ENCODE measurements at regions not wholly inside any gene's neighbourhood (a gene's known extent, or its start where the extent isn't known, plus 50 kb on each side); places are given as distances from the start of the nearest gene placed in this dataset.

GRCh38 chr1:75023005-75023404 lies 111.2 kb upstream of the LHX8 start:
- ChIA-PET POLR2A (no interaction called here), CTCF (ENCODE audit: low intra/inter-chr PET ratio) (no interaction called here)
- H3K27ac ChIP-seq (ENCODE audit: extremely low read depth, low read depth, low read length) = no peak overlapping the region
- H3K9me3 ChIP-seq (replicated peaks; ENCODE audit: control insufficient read depth, insufficient read depth, low read depth, low read length) = no peaks in the 10 kb centered on the region; the same call in 1 of the 2 replicates
- ATAC-seq (no peak), FAIRE-seq (no peak), DNase-seq (ENCODE audit: extremely low read depth in 1 of 4, low spot score in 3 of 4) (no peak)
- H3K27me3 ChIP-seq (ENCODE audit: control insufficient read depth in 2 of 2, insufficient read depth in 2 of 2, low read length in 2 of 2) = no peaks in the 10 kb centered on the region
- intact Hi-C loops (cut with micrococcal nuclease) (no loop called here), in situ Hi-C loops (cut with MboI) (no loop called here)
- no peak overlapping the region for H2AFZ ChIP-seq (ENCODE audit: low read depth, low read length)
- H3K9me1 ChIP-seq (ENCODE audit: control insufficient read depth, insufficient read depth, low read length) = no peaks in the 10 kb centered on the region
- no peaks in the 10 kb centered on the region for H3K79me2 ChIP-seq (ENCODE audit: control insufficient read depth, insufficient read depth, low read length)
- TF ChIP-seq ZNF407 (IDR thresholded peaks at IDR 0.05; ENCODE audit: low read depth) (no peak), GABPB2 (CRISPR knock-in tag; conservative IDR thresholded peaks at IDR 0.05) (no peak), EGR1 (conservative IDR thresholded peaks at IDR 0.05) (no peak)
- H3K4me2 ChIP-seq (ENCODE audit: insufficient read depth, low read length) = no peak overlapping the region
- no peaks in the 10 kb centered on the region for H3K36me3 ChIP-seq (ENCODE audit: control insufficient read depth, insufficient read depth, low read length)
- 0% methylated on average over 1 of the region's 1 CpG for WGBS (ENCODE audit: insufficient coverage, low coverage, missing lambda C conversion rate)
- no peaks in the 10 kb centered on the region for H3K4me1 ChIP-seq (replicated peaks in 1 of 2; ENCODE audit: control insufficient read depth in 2 of 2, insufficient read depth in 2 of 2, low read length in 2 of 2)
- no TSS peak for BruUV-seq (replicated peaks)
- H4K20me1 ChIP-seq (replicated peaks; ENCODE audit: control insufficient read depth, insufficient read depth, low read length) = no peaks in the 10 kb centered on the region
- no peak overlapping the region for H3K4me3 ChIP-seq
- no peak overlapping the region for H3K9ac ChIP-seq (ENCODE audit: insufficient read depth in 1 of 2, low read depth in 2 of 2, low read length in 2 of 2)

Data from K562 (cell line).